Chondrocyte (in vitro differentiated cells): ENCODE measurements at regions not wholly inside any gene's neighbourhood (a gene's known extent, or its start where the extent isn't known, plus 50 kb on each side); places are given as distances from the start of the nearest gene placed in this dataset.

Experiments used
- DNase-seq: peaks from one replicate; pipeline ENCODE4 v3.0.0; 2021; ENCODE audit warnings: mixed read lengths, low spot score
- H3K27ac Mint-ChIP-seq: one replicate; pipeline ENCODE4 v1.8.0; 2021; ENCODE audit warnings: mild to moderate bottlenecking, moderate library complexity, mixed read lengths; ENCODE audit not compliant: unreplicated experiment
- H3K27me3 Mint-ChIP-seq: 2 replicates; pipeline ENCODE4 v1.8.0; 2021; ENCODE audit warnings: low read depth, mixed read lengths
- H3K36me3 Mint-ChIP-seq: 2 replicates; pipeline ENCODE4 v1.8.0; 2021; ENCODE audit warnings: low read depth, mixed read lengths
- H3K4me1 Mint-ChIP-seq: 2 replicates; pipeline ENCODE4 v1.8.0; 2021; ENCODE audit warnings: low read depth, mild to moderate bottlenecking, mixed read lengths
- H3K4me3 Mint-ChIP-seq: one replicate; pipeline ENCODE4 v1.8.0; 2021; ENCODE audit warnings: mild to moderate bottlenecking, moderate library complexity, mixed read lengths; ENCODE audit not compliant: unreplicated experiment
- H3K9me3 Mint-ChIP-seq: 2 replicates; pipeline ENCODE4 v1.8.0; 2021; ENCODE audit warnings: low read depth, mixed read lengths
- CTCF ChIP-seq: fragments of 200-600 bp; sonication (generic); IDR thresholded peaks from 2 replicates; pipeline ENCODE4 v1.5.0; 2021; ENCODE audit warnings: antibody characterized with exemption, mild to moderate bottlenecking, moderate library complexity

- no peak for TF ChIP-seq CTCF
- Mint-ChIP-seq H3K27me3 (no peaks in the 10 kb centered on the region), H3K9me3 (no peaks in the 10 kb centered on the region), H3K27ac (no peak overlapping the region), H3K36me3 (no peaks in the 10 kb centered on the region), H3K4me1 (no peaks in the 10 kb centered on the region), H3K4me3 (no peak overlapping the region)
- no peak for DNase-seq
Measured at GRCh38 chr4:34861666-34862065, 1382.6 kb downstream of the ARAP2 start.

- H3K4me3 Mint-ChIP-seq: no peak overlapping the region
Measured at GRCh38 chr4:34878961-34879360, 1365.4 kb downstream of the ARAP2 start.

GRCh38 chr4:34880246-34880645 lies 1364.1 kb downstream of the ARAP2 start:
- Mint-ChIP-seq H3K27ac (no peak overlapping the region), H3K27me3 (no peaks in the 10 kb centered on the region), H3K4me1 (no peaks in the 10 kb centered on the region), H3K4me3 (no peak overlapping the region), H3K9me3 (peaks cover 10% of the 10 kb centered on the region), H3K36me3 (peaks cover 5% of the 10 kb centered on the region)
- TF ChIP-seq CTCF: no peak
- no peak for DNase-seq

More at GRCh38 chr4:34878961-34879360, 1365.4 kb downstream of the ARAP2 start:
- DNase-seq: no peak
- Mint-ChIP-seq H3K9me3 (peaks cover 23% of the 10 kb centered on the region), H3K27me3 (no peaks in the 10 kb centered on the region), H3K27ac (no peak overlapping the region), H3K36me3 (peaks cover 5% of the 10 kb centered on the region), H3K4me1 (no peaks in the 10 kb centered on the region)
- no peak for TF ChIP-seq CTCF

GRCh38 chr4:34891892-34892291 lies 1352.4 kb downstream of the ARAP2 start:
- Mint-ChIP-seq H3K27ac (no peak overlapping the region), H3K36me3 (no peaks in the 10 kb centered on the region), H3K27me3 (peaks cover 2% of the 10 kb centered on the region), H3K4me1 (no peaks in the 10 kb centered on the region), H3K9me3 (no peaks in the 10 kb centered on the region), H3K4me3 (no peak overlapping the region)
- no peak for TF ChIP-seq CTCF
- no peak for DNase-seq

- no peak for DNase-seq
- H3K27me3 Mint-ChIP-seq: peaks cover 2% of the 10 kb centered on the region
- H3K36me3 Mint-ChIP-seq: no peaks in the 10 kb centered on the region
- no peaks in the 10 kb centered on the region for H3K4me1 Mint-ChIP-seq
- no peak for TF ChIP-seq CTCF
- no peak overlapping the region for H3K27ac Mint-ChIP-seq
- no peak overlapping the region for H3K4me3 Mint-ChIP-seq
- no peaks in the 10 kb centered on the region for H3K9me3 Mint-ChIP-seq
Measured at GRCh38 chr4:34893382-34893781, 1350.9 kb downstream of the ARAP2 start.
